Astrocyte (in vitro differentiated cells and primary cell): ENCODE measurements at regions not wholly inside any gene's neighbourhood (a gene's known extent, or its start where the extent isn't known, plus 50 kb on each side); places are given as distances from the start of the nearest gene placed in this dataset.

ENCODE experiments used
- DNase-seq: peaks from one replicate; pipeline ENCODE4 v3.0.0-alpha.2; 2010; ENCODE audit warnings: low read depth
- FAIRE-seq: peaks from 2 replicates; lab custom pipeline; 2011; peaks lifted over from hg19 to GRCh38; lab: Jason Lieb, UNC
- H2AFZ ChIP-seq: 2 replicates; pipeline ENCODE4 v1.6.0; 2012; ENCODE audit warnings: low read depth, low read length, inconsistent platforms
- H3K27ac ChIP-seq: 2 replicates; pipeline ENCODE4 v1.5.1; 2011; ENCODE audit warnings: low read depth, low read length, inconsistent platforms
- H3K27me3 ChIP-seq: 2 replicates; pipeline ENCODE4 v1.6.0; 2011; ENCODE audit warnings: low read length, inconsistent platforms; ENCODE audit not compliant: insufficient read depth
- H3K36me3 ChIP-seq: 2 replicates; pipeline ENCODE4 v1.5.1; 2011; ENCODE audit warnings: low read length, inconsistent platforms; ENCODE audit not compliant: insufficient read depth
- H3K4me1 ChIP-seq: 2 replicates; pipeline ENCODE4 v1.5.1; 2011; ENCODE audit warnings: low read length, inconsistent platforms; ENCODE audit not compliant: insufficient read depth
- H3K4me2 ChIP-seq: 2 replicates; pipeline ENCODE4 v1.6.0; 2012; ENCODE audit warnings: low read length, inconsistent platforms
- H3K4me3 ChIP-seq: 2 replicates; pipeline ENCODE4 v1.5.1; 2011; ENCODE audit warnings: low read depth, mild to moderate bottlenecking, low read length, inconsistent platforms; ENCODE audit not compliant: insufficient read depth
- H3K79me2 ChIP-seq: 2 replicates; pipeline ENCODE4 v1.6.0; 2012; ENCODE audit warnings: mild to moderate bottlenecking, low read length, inconsistent platforms; ENCODE audit not compliant: insufficient read depth
- H3K9ac ChIP-seq: 2 replicates; pipeline ENCODE4 v1.6.0; 2012; ENCODE audit warnings: mild to moderate bottlenecking, low read length, inconsistent platforms
- H3K9me3 ChIP-seq: 2 replicates; pipeline ENCODE4 v1.5.1; 2012; ENCODE audit warnings: low read depth, mild to moderate bottlenecking, low read length, inconsistent platforms; ENCODE audit not compliant: insufficient read depth
- H4K20me1 ChIP-seq: 2 replicates; pipeline ENCODE4 v1.6.0; 2012; ENCODE audit warnings: low read length, inconsistent platforms; ENCODE audit not compliant: insufficient read depth
- H3K27ac Mint-ChIP-seq: one replicate; pipeline ENCODE4 v1.8.0; 2021; ENCODE audit warnings: mild to moderate bottlenecking, mixed read lengths; ENCODE audit not compliant: unreplicated experiment
- H3K27me3 Mint-ChIP-seq: one replicate; pipeline ENCODE4 v1.8.0; 2021; ENCODE audit warnings: low read depth, mixed read lengths; ENCODE audit not compliant: unreplicated experiment
- H3K36me3 Mint-ChIP-seq: one replicate; pipeline ENCODE4 v1.8.0; 2021; ENCODE audit warnings: low read depth, mixed read lengths; ENCODE audit not compliant: unreplicated experiment
- H3K4me1 Mint-ChIP-seq: one replicate; pipeline ENCODE4 v1.8.0; 2021; ENCODE audit warnings: low read depth, mixed read lengths; ENCODE audit not compliant: unreplicated experiment
- H3K4me3 Mint-ChIP-seq: one replicate; pipeline ENCODE4 v1.8.0; 2021; ENCODE audit warnings: mild to moderate bottlenecking, moderate library complexity, mixed read lengths; ENCODE audit not compliant: unreplicated experiment
- H3K9me3 Mint-ChIP-seq: one replicate; pipeline ENCODE4 v1.8.0; 2021; ENCODE audit warnings: mild to moderate bottlenecking, mixed read lengths; ENCODE audit not compliant: unreplicated experiment
- CTCF ChIP-seq: IDR thresholded peaks from 2 replicates; pipeline ENCODE4 v1.5.1; 2011; ENCODE audit warnings: low read depth, mild to moderate bottlenecking, inconsistent platforms, low read length, moderate library complexity; ENCODE audit not compliant: insufficient read depth
- EZH2 ChIP-seq: IDR thresholded peaks from 2 replicates; pipeline ENCODE4 v1.6.1; 2012; ENCODE audit warnings: mild to moderate bottlenecking, low read length, inconsistent platforms; ENCODE audit not compliant: insufficient read depth

- no peak for TF ChIP-seq EZH2
- Mint-ChIP-seq H3K27ac (no peak overlapping the region), H3K4me3 (no peak overlapping the region), H3K9me3 (peaks cover 6% of the 10 kb centered on the region), H3K36me3 (peaks cover 2% of the 10 kb centered on the region), H3K4me1 (no peaks in the 10 kb centered on the region), H3K27me3 (peaks cover 57% of the 10 kb centered on the region)
- H3K27me3 ChIP-seq = no peaks in the 10 kb centered on the region
- no peaks in the 10 kb centered on the region for H4K20me1 ChIP-seq
- peaks cover 4% of the 10 kb centered on the region for H3K9me3 ChIP-seq
- peaks cover 7% of the 10 kb centered on the region for H3K4me1 ChIP-seq
- no peak overlapping the region for H2AFZ ChIP-seq
- no peak overlapping the region for H3K4me2 ChIP-seq
- no peaks in the 10 kb centered on the region for H3K79me2 ChIP-seq
- H3K36me3 ChIP-seq = no peaks in the 10 kb centered on the region
- no peak overlapping the region for H3K27ac ChIP-seq
- no peak overlapping the region for H3K9ac ChIP-seq
- H3K4me3 ChIP-seq = no peak overlapping the region
- DNase-seq (no peak), FAIRE-seq (no peak)
These were observed 167.7 kb downstream of the MACROH2A1 start for GRCh38 chr5:135231289-135231688.

GRCh38 chr5:135230251-135230925, 168.6 kb downstream of the MACROH2A1 start:
- H2AFZ ChIP-seq = peak overlapping the region; percentile 65
- Mint-ChIP-seq H3K36me3 (peaks cover 4% of the 10 kb centered on the region), H3K27me3 (peaks cover 55% of the 10 kb centered on the region), H3K27ac (no peak overlapping the region), H3K4me1 (no peaks in the 10 kb centered on the region), H3K4me3 (no peak overlapping the region), H3K9me3 (peaks cover 6% of the 10 kb centered on the region)
- peak; percentile 75 for DNase-seq
- no peaks in the 10 kb centered on the region for H3K79me2 ChIP-seq
- FAIRE-seq = no peak
- H3K4me3 ChIP-seq = no peak overlapping the region
- no peak overlapping the region for H3K9ac ChIP-seq
- H3K4me1 ChIP-seq = peaks cover 7% of the 10 kb centered on the region
- no peaks in the 10 kb centered on the region for H4K20me1 ChIP-seq
- H3K27me3 ChIP-seq = peaks cover 3% of the 10 kb centered on the region
- TF ChIP-seq EZH2 (no peak), CTCF (no peak)
- H3K4me2 ChIP-seq = no peak overlapping the region
- H3K27ac ChIP-seq = no peak overlapping the region
- H3K9me3 ChIP-seq = peaks cover 4% of the 10 kb centered on the region
- no peaks in the 10 kb centered on the region for H3K36me3 ChIP-seq

GRCh38 chr5:135229679-135230132, 169.3 kb downstream of the MACROH2A1 start:
- TF ChIP-seq EZH2 (no peak), CTCF (no peak)
- no peak overlapping the region for H3K4me2 ChIP-seq
- H3K4me3 ChIP-seq = no peak overlapping the region
- H4K20me1 ChIP-seq = no peaks in the 10 kb centered on the region
- DNase-seq (no peak), FAIRE-seq (no peak)
- H3K9me3 ChIP-seq = peaks cover 4% of the 10 kb centered on the region
- no peak overlapping the region for H3K27ac Mint-ChIP-seq
- H3K4me1 Mint-ChIP-seq = no peaks in the 10 kb centered on the region
- H3K27ac ChIP-seq = no peak overlapping the region
- peaks cover 4% of the 10 kb centered on the region for H3K36me3 Mint-ChIP-seq
- peaks cover 57% of the 10 kb centered on the region for H3K27me3 Mint-ChIP-seq
- peaks cover 6% of the 10 kb centered on the region for H3K9me3 Mint-ChIP-seq
- peaks cover 7% of the 10 kb centered on the region for H3K4me1 ChIP-seq
- H3K79me2 ChIP-seq = no peaks in the 10 kb centered on the region
- H3K36me3 ChIP-seq = no peaks in the 10 kb centered on the region
- H3K9ac ChIP-seq = no peak overlapping the region
- no peak overlapping the region for H3K4me3 Mint-ChIP-seq
- peaks cover 3% of the 10 kb centered on the region for H3K27me3 ChIP-seq
- no peak overlapping the region for H2AFZ ChIP-seq
